ENCODE measurements at regions not wholly inside any gene's neighbourhood (a gene's known extent, or its start where the extent isn't known, plus 50 kb on each side); places are given as distances from the start of the nearest gene placed in this dataset.
A peak's percentile ranks its signal among the peaks of the same experiment; 100 is the strongest.
"Not testable (repeated sequence)": the region's sequence is repeated elsewhere in the genome, so short reads cannot be mapped to it uniquely, and the experiment has no call there.

DNA sequence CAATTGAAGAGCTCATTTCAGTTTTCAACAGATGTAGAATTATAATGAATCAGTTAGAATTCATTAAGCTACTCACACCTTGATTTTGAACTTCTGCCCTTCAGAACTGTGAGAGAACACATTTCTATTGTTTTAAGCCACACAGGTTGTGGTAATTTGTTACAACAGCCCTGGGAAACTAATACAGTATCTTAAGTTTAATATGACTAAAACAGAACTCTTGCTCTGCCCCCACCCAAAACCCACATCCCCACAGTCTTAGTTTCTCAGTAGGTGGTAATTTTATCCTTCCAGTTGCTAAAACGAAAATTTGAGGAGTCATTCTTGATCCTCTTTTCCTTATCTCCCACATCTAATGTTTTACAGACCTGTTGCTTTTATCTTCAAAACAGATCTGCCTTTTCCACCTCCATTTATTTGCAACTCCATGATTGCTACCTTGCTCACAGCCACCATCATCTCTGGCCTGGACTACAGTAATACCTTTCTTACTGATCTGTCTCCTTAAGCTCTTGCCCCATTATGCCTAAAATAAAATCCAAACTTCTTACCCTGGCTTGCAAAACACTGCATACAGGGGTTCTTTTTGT, 72.8 kb upstream of the NXPH1 start:
- TF ChIP-seq, protein P1, sequence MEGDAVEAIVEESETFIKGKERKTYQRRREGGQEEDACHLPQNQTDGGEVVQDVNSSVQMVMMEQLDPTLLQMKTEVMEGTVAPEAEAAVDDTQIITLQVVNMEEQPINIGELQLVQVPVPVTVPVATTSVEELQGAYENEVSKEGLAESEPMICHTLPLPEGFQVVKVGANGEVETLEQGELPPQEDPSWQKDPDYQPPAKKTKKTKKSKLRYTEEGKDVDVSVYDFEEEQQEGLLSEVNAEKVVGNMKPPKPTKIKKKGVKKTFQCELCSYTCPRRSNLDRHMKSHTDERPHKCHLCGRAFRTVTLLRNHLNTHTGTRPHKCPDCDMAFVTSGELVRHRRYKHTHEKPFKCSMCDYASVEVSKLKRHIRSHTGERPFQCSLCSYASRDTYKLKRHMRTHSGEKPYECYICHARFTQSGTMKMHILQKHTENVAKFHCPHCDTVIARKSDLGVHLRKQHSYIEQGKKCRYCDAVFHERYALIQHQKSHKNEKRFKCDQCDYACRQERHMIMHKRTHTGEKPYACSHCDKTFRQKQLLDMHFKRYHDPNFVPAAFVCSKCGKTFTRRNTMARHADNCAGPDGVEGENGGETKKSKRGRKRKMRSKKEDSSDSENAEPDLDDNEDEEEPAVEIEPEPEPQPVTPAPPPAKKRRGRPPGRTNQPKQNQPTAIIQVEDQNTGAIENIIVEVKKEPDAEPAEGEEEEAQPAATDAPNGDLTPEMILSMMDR (IDR thresholded peaks at IDR 0.05; ENCODE audit: insufficient read depth, low read depth, low read length, missing control alignments), result no peak
- no peak overlapping the region for H3K4me3 ChIP-seq (ENCODE audit: low read depth, low read length)
- peak; percentile 46 for DNase-seq (ENCODE audit: low read depth)

DNA sequence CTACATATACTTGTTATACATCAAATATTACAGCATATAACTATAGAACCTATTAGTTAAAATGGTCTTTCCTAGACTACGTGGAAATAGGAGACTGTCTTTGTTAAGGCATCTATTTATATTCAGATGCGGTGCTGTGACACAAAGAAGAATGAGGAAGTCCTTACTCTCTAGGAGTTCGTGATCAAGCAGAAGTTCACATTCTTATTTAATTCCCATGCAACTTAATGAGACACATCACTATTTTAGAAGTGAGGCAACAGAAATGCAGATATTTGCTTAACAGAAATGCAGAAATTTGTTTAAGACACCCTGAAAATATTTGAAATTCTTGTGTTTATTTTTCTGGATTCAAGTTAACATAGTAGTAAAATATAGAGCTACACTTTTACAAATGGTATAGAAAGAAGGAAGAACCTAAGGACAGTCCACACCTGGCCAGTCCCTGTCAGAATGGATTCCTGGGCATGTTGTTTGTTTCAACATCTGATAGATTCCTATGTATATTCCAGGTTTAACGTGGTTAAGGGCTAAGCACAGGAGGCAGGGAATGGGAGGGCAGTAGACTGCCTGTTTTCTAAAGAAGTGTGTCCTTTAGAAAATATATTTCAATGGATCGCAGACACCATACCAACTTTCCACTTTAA, 70.6 kb upstream of the NXPH1 start:
- H3K4me3 ChIP-seq (ENCODE audit: low read depth, low read length), result no peak overlapping the region
- TF ChIP-seq, protein P1 (IDR thresholded peaks at IDR 0.05; ENCODE audit: insufficient read depth, low read depth, low read length, missing control alignments), result no peak
- DNase-seq (ENCODE audit: low read depth), result no peak

DNA sequence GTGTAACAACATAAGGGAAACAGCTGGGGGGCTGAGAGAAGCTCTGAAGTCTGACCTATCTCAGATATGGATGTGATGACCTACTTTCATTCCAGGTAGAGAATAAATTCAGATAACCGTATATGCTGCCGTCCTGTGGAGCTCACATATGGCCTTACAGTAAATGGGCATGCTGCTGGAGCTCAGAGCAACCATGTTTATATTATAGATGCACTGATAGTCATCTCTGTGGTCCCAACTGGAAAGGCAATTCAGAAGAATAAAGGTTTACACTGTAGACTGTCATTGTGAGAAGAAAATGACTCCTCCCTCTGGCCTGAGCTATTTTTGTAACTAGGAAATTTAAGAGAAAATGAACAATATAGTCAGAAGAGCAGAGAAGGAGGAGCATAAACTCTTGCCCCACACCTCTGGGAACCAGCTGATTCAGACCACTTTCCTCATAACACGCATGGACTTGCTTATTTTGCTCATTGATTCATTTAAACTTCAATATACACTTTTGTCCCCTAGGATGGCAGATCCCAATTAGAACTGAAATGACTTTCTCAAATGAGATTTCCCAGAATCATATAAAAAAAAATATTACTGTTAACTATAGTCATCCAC, 69.9 kb upstream of the NXPH1 start:
- H3K4me3 ChIP-seq (ENCODE audit: low read depth, low read length), result no peak overlapping the region
- TF ChIP-seq, protein P1 (IDR thresholded peaks at IDR 0.05; ENCODE audit: insufficient read depth, low read depth, low read length, missing control alignments), result no peak
- no peak for DNase-seq (ENCODE audit: low read depth)

DNA sequence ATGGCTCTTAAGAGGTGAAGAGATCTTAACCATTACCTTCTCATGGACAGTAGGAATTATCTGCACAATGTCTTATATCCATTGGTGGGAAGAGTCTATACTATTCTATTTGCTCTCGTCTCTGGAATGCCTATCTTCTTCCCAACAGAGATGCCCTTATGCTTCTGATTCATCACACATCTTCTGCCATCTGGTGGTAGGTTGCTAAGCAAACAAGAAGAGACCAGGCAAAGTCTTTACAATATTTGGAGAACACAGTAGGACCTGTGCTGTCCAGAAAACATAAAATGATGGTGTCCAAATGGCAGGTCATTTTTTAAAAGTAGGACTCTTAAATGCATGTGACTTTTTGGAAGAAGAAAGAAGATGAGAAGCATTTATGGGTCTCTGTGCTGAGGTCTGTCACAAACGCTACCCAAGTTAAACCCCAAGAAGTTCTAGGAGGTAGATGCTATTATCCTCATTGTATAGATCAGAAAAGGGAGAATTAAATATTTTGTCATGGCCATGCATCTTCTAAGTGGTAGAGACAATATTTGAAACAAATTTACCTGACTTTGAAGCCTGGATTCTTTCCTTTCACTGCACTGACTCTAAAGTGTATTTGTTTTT, 67.8 kb upstream of the NXPH1 start:
- TF ChIP-seq, protein P1 (IDR thresholded peaks at IDR 0.05; ENCODE audit: insufficient read depth, low read depth, low read length, missing control alignments), result peak; percentile 53
- peak; percentile 61 for DNase-seq (ENCODE audit: low read depth)
- no peak overlapping the region for H3K4me3 ChIP-seq (ENCODE audit: low read depth, low read length)

DNA sequence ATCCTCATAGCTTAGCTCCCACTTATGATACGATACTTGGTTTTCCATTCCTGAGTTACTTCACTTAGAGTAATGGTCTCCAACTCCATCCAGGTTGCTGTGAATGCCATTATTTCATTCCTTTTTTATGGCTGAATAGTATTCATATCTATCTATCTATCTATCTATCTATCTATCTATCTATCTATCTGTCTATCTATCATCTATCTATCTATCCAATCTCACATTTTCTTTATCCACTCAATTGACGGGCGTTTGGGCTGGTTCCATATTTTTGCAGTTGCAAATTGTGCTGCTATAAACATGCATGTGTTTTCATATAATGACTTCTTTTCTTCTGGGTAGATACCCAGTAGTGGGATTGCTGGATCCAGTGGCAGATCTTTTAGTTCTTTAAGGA, 65.4 kb upstream of the NXPH1 start:
- H3K4me3 ChIP-seq (ENCODE audit: low read depth, low read length), result not testable (repeated sequence)

DNA sequence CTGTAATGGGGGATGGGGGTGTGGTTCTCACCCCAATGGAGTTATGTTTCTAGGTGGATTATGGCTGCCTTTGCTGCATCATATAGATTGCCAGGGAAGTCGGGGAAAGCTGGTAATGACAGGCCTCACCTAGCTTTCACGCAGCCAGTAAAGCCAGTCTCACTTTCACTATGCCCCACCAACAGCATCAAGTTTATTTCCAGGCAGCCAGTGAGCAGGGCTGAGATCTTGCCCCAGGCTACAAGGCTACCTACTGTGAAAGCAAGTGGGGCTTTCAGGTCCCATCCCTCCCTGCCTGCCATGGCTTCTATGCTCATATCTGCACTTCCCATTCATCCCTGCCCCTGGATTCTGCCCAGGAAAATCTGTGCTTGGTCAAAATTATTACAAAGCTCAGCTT, 61.7 kb upstream of the NXPH1 start:
- peak; percentile 80 for DNase-seq (ENCODE audit: low read depth)
- TF ChIP-seq, protein P1 (IDR thresholded peaks at IDR 0.05; ENCODE audit: insufficient read depth, low read depth, low read length, missing control alignments), result no peak
- peak overlapping the region; percentile 33 for H3K4me3 ChIP-seq (ENCODE audit: low read depth, low read length)

More for the DNA sequence above, 65.4 kb upstream of the NXPH1 start:
- not testable (repeated sequence) for DNase-seq (ENCODE audit: low read depth)

DNA sequence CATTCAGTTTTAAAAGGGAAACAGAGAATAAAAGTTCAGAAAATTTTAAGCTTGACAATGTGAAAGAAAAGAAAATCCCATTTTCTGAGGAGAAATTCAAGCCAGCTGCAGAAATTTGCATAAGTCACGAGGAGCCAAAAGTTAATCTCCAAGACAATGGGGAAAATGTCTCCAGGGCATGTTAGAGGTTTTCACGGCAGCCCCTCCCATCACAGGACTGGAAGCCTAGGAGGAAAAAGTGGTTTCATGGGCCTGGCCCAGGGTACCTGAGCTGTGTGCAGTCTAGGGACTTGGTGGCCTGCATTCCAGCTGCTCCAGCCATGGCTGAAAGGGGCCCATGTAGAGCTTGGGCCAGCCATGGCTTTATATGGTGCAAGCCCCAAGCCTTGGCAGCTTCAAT, 59.6 kb upstream of the NXPH1 start:
- TF ChIP-seq, protein P1 (IDR thresholded peaks at IDR 0.05; ENCODE audit: insufficient read depth, low read depth, low read length, missing control alignments), result no peak
- DNase-seq (ENCODE audit: low read depth), result no peak
- H3K4me3 ChIP-seq (ENCODE audit: low read depth, low read length), result no peak overlapping the region
